IPS-11a (cell line): ENCODE measurements at regions not wholly inside any gene's neighbourhood (a gene's known extent, or its start where the extent isn't known, plus 50 kb on each side); places are given as distances from the start of the nearest gene placed in this dataset.

Experiments
- H3K4me3 ChIP-seq: one replicate; pipeline ENCODE4 v1.5.1; 2013; ENCODE audit warnings: low read depth, low read length, control low read depth

DNA sequence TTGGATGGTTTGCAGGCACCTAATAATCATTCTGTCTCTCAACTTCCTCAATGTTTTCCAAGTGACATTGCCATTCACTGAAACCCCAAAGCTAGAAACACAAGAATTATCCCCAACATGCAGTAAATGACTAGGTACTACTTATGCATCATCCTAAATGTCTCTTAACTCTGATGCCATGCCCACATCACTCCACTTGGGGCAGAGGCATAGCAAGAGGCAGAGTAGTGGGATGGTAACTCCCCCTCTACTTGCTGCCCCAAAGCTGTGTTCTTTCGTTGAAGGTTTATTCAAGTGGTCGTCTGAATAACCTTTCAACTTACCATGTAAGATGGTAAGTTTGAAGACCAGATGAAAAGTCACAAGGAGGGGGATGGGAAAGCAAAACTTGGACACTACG lies 77.9 kb upstream of the SOX5 start:
- no peak overlapping the region for H3K4me3 ChIP-seq

DNA sequence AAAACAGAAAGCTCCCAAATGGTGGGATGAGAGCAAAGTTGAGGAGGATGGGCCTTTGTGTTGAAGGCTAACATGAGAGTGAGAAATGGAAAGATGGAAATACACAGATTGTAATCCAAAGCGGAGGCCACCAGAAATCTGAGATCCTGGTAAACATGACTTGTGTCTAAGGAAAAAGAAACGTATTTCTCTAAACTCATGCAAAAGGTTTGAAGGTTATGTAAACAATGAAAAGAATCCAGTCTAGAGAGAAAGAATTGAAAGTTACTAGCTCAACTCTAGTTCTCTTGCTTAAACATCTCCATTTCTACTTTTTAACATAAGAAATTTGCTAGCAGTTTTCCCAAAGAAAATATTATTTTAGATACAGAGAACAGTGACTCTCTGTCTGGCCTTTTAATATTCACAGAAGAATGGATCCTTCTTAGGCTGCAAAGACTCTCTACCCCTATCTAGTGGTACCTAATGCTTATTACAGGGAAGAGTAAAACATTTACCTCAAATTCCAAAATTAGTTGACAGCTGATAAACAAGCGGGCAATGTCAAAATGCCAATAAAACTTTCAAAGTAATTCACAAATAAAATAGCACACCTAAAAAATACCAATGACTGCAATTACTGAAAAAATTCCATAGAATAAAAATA lies 75.8 kb upstream of the SOX5 start:
- no peak overlapping the region for H3K4me3 ChIP-seq

DNA sequence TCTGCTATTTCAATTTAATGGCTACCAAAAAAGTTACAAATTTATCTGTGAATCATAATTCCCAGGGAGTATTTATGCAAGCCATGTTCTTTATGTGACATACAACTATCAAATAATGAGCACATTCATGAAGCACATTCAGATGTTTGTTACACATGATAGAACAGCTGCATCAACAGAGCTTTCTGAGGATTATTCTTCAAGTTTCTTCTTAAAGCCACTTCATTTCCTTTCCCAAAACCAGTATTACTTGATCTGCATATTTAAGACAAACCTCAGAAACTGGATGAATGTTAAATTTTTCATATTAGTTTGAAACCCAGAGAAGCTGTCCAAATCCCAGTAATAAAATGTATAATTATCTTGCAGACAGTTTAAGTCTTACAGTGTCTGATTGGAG lies 73.6 kb upstream of the SOX5 start:
- H3K4me3 ChIP-seq, result no peak overlapping the region

DNA sequence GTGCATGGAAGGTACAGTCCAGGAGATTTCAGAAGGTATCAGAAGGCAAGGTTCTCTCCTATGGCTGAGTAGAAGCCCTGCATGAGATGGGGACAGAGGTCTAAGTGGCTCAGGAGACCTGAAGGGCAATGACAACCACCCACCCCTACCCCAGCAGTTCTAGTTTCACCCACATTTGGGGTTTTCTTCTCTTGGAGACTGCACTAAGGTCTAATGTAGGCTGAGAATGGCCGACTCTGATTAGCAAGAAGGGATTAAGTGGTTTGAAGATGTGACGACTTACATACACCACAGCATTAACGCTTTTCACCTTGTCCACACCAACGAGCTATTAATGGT lies 71.7 kb upstream of the SOX5 start:
- no peak overlapping the region for H3K4me3 ChIP-seq

DNA sequence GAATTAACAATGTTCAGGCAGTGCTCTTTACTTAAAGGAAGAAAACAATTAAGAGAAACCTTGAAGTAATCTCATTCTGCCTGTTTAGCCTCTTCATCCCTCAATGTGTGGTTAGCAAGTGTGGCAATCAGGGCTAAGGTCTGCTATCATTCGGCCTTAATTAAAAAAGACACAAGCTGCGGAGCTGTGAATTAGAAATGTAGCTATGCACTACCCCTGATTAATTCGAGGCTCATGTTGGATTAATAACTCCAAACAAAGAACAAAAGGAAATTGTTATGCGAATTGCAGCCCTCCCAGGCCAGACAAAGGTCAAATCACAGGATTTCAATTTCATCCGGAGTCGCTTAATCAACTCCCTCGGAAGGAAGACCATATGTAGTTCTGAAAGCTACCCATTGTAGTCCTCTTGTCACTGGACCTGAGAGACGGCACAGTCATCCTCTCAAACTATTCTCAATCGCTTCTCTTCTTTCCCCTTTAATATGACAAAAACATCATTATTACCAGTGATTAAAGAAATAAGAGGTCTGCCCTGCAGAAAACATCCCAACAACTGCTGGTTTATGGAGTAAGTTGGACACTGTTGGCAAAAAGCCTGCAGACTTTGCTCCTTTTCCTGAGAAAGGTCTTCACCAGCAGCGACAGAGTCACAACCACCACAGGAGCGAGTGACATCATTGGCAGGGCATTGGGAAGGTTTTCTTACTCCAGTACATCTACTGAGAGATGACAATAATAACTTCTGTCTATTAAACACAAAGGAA lies 71.1 kb upstream of the SOX5 start:
- H3K4me3 ChIP-seq, result no peak overlapping the region

DNA sequence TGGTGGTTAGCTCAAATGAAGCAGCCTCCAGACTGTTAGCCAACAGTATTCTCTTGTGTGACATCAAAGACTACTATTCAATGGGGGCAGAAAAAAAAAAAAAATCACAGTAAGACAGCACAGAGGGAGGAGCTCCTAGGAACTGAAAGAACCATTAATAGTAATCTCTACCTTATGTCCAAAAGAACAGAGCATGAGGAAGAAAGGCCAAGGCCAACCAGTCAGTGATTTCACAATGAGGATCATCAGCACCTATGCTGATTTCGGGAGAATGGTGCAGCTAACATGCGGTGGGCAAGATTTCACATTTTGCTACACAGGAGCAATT lies 66.3 kb upstream of the SOX5 start:
- H3K4me3 ChIP-seq, result no peak overlapping the region

DNA sequence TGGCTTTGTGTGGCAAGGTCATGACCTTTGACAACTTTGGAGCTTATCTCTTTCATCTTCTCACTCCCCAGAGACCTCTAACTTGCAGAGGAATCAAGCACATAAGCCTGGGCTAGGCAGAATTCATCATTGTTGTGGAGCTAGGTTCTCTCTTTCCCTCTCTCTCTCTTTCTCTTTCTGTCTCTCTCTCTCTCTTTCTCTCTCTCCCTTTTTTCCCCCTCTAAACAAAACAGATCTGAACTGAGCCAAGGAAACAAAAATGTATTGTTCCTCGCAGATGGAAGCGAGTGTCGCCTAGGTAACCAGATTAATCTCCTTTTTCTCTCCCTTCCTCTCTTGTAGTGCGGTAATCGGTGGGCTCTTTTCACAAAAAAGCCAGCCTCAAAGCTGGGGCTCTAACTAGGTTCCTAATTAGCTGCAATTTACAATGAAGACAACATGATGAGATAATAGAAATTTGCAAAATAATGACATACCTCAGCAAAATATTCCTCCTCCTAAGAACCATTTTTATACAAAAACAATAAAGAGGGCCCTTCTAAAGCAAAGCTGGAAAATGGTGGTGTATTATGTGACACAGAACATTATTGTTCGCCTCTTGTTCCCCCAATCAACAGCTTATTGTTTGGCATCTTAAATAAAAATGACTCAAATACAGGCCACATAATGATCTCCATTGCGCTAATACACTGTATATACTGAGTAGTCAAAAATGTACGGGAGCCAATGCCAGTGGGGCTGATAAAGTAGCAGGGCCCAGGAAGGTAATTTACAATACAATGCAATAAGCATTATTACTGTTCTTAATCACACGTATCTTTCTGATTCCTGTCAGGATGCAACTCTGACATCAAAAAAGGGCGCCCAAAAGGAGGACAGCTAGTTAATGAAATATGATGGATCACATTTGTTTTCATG lies 65.7 kb upstream of the SOX5 start:
- H3K4me3 ChIP-seq, result no peak overlapping the region

DNA sequence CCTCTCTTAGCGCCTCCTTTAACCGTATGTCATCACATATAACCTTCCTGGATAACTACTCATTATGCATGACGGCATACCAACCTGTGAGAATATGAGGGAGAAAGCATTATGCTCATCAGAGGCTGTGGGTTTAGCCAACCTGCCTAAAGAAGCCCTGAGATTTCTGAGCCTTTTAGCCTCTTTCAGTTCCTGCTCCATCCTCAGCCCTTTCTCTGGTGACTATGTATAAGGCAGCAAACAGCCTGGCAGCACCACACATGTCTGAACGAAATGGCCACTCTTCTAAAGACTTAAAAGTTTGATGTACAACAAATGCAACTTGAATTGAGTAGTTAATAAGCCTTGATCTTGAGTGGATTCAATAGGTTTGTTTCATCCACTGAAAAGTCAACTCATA lies 64.8 kb upstream of the SOX5 start:
- H3K4me3 ChIP-seq, result no peak overlapping the region

DNA sequence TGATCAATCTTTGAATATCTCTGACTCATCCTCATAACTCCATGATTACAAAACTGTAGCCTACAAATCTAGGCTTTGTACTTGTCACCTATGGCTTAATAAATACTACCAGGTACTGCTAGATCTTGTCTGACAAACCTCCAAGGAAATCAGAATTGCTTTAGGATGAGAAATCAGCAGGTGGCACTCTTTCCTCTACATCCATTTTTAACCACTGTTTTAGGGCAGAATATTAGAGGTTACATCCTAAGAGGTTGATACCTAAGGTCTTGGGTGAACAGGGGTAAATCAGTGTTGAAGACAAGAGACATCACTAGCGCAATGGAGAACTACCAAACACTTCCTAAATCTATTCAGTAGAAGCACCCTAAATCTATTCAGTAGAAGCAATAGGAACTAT lies 63.1 kb upstream of the SOX5 start:
- H3K4me3 ChIP-seq, result no peak overlapping the region

DNA sequence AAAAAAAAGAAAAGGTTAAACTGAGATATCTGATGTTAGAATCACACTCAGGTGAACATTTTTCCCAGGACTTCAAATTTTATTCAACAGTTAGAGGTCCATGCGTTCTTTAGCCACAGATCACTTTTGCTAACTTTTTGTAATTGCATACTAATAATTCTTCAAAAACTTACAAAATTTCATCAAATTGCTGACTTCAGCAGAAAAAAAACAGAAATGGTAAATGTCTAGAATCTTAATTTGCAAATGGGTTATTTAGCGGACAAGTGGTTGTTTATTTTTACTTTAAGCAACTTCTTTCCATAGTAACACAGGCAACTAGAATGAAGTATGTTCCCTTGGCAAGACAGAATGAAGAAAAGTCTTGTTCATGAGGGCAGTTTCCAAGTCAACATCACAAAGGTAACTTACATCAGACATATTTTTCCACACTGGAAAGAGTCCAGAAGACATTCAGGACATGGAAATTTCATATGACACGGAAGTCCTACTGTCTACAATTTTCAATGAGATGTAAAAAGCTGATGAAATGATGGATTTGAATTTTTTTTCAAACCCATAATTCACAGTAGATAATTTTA lies 62.5 kb upstream of the SOX5 start:
- H3K4me3 ChIP-seq, result no peak overlapping the region

DNA sequence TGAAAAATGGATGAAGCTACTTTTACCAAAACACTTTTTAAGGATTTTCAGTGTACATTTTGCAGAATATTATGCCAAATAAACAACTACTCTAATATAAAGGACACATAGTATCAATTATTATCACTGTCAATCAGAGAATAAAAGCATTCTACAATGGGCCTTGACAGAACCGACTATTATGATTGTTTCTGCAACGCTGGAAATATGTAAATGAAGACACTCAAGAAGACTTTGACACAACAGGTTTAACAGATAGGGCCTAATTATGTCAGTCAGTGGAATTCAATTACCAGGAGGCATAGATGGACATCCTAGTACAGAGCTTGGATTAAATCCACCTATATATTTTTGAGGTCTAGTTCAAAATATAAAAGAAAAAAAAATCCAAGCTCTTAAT lies 58.7 kb upstream of the SOX5 start:
- H3K4me3 ChIP-seq, result no peak overlapping the region
